Spleen (tissue), 7 donors: ENCODE measurements at regions not wholly inside any gene's neighbourhood (a gene's known extent, or its start where the extent isn't known, plus 50 kb on each side); places are given as distances from the start of the nearest gene placed in this dataset.

ENCODE experiments used
- CTCF ChIP-seq, 11 experiments: fragments of 200-600 bp in 7 of 11; fragments of 450-650 bp in 4 of 11; sonication (generic) in 4 of 11; IDR thresholded peaks in 8 of 11; conservative IDR thresholded peaks in 3 of 11; 1 replicate in 7 of 11; 2 replicates in 4 of 11; pipeline versions ENCODE4 v1.4.0 to v1.8.0; 2016 to 2021; ENCODE audit warnings: antibody characterized with exemption in 11 of 11, inconsistent platforms in 4 of 11, mild to moderate bottlenecking in 1 of 11
- POLR2A ChIP-seq, 3 donors: fragments of 450-650 bp; IDR thresholded peaks; one replicate each; pipeline ENCODE4 v1.5.1; 2017; ENCODE audit warnings: antibody characterized with exemption in 3 of 3, mild to moderate bottlenecking in 1 of 3
- POLR2AphosphoS5 ChIP-seq, 3 donors: sonication (generic); formaldehyde crosslinking; IDR thresholded peaks; one replicate each; pipeline ENCODE4 v1.5.1; 2017; ENCODE audit warnings: antibody characterized with exemption in 3 of 3
- donor health status: DM: no; HTN: no; CAD: no; lungs with moderate emphysema.
- donor health status: DM: no; HTN: no; CAD: no.
- donor health status: DM: no; HTN: no; CAD: no.

GRCh38 chr5:173699966-173700365 lies 83.5 kb upstream of the BOD1 start:
- TF ChIP-seq CTCF (IDR thresholded peaks at IDR 0.05 in 8 of 11, conservative IDR thresholded peaks at IDR 0.05 in 3 of 11) (no peak), POLR2A (IDR thresholded peaks at IDR 0.05) (no peak), POLR2AphosphoS5 (IDR thresholded peaks at IDR 0.05) (no peak)
